CD4-positive, alpha-beta T cell treated with Interleukin-2 at 100 ng/mL for 4 hours (primary cell): ENCODE measurements at regions not wholly inside any gene's neighbourhood (a gene's known extent, or its start where the extent isn't known, plus 50 kb on each side); places are given as distances from the start of the nearest gene placed in this dataset.

Experiments used
- DNase-seq: peaks from one replicate; pipeline ENCODE4 v3.0.0-alpha.2; 2020; ENCODE audit warnings: low spot score

GRCh38 chr4:13248621-13249298 is 235.4 kb downstream of the RAB28 start:
- no peak for DNase-seq

- DNase-seq = no peak
Observed at GRCh38 chr4:13246107-13246506, 238.0 kb downstream of the RAB28 start.

- DNase-seq = no peak
Observed at GRCh38 chr4:13244444-13244843, 239.7 kb downstream of the RAB28 start.

- DNase-seq = no peak
Observed at GRCh38 chr4:13243152-13243551, 241.0 kb downstream of the RAB28 start.

- no peak for DNase-seq
Observed at GRCh38 chr4:13240066-13240465, 244.1 kb downstream of the RAB28 start.

GRCh38 chr4:13238936-13239335 is 245.2 kb downstream of the RAB28 start:
- DNase-seq = no peak

GRCh38 chr4:13236485-13236884 is 247.7 kb downstream of the RAB28 start:
- DNase-seq = no peak

- DNase-seq = no peak
Observed at GRCh38 chr4:13233755-13234154, 250.4 kb downstream of the RAB28 start.

GRCh38 chr4:13219971-13220370 is 264.2 kb downstream of the RAB28 start:
- no peak for DNase-seq

GRCh38 chr4:13218326-13218958 is 265.7 kb downstream of the RAB28 start:
- DNase-seq = no peak

- no peak for DNase-seq
Observed at GRCh38 chr4:13215560-13215959, 268.6 kb downstream of the RAB28 start.

GRCh38 chr4:13212936-13213335 is 271.2 kb downstream of the RAB28 start:
- DNase-seq = no peak

GRCh38 chr4:13209600-13209999 is 274.5 kb downstream of the RAB28 start:
- DNase-seq = no peak

GRCh38 chr4:13208558-13209193 is 275.5 kb downstream of the RAB28 start:
- no peak for DNase-seq

- no peak for DNase-seq
Observed at GRCh38 chr4:13207226-13207625, 276.9 kb downstream of the RAB28 start.

- no peak for DNase-seq
Observed at GRCh38 chr4:13203101-13203500, 281.0 kb downstream of the RAB28 start.

GRCh38 chr4:13202701-13203100 is 281.4 kb downstream of the RAB28 start:
- no peak for DNase-seq

GRCh38 chr4:13201241-13201640 is 282.9 kb downstream of the RAB28 start:
- DNase-seq = no peak

GRCh38 chr4:13196721-13197120 is 287.4 kb downstream of the RAB28 start:
- no peak for DNase-seq

- DNase-seq = no peak
Observed at GRCh38 chr4:13193662-13194061, 290.5 kb downstream of the RAB28 start.

GRCh38 chr4:13190093-13190721 is 293.9 kb downstream of the RAB28 start:
- no peak for DNase-seq

- DNase-seq = no peak
Observed at GRCh38 chr4:13184199-13184598, 299.9 kb downstream of the RAB28 start.

GRCh38 chr4:13182133-13182532 is 302.0 kb downstream of the RAB28 start:
- no peak for DNase-seq
